ENCODE measurements at regions not wholly inside any gene's neighbourhood (a gene's known extent, or its start where the extent isn't known, plus 50 kb on each side); places are given as distances from the start of the nearest gene placed in this dataset.

DNA sequence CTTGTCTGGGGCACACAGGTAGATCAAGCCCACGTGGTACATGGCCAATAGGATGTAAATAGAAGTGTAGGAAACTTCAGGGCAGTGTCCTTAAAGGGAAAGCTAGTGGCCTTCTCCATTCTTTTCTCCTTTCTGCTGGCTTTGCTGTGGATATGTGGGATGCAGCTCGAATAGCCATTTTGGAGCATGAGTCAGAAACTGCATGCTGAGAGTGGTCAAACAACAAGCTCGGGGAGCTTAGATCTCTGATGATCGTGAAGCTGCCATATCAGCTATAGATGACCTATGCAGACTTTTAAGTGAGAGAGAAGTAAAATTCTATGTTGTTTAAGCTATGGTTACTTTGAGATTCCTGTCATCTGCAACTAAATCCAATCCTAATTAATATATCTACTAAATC, 241.3 kb upstream of the DAAM1 start:
- TF ChIP-seq, protein P1, sequence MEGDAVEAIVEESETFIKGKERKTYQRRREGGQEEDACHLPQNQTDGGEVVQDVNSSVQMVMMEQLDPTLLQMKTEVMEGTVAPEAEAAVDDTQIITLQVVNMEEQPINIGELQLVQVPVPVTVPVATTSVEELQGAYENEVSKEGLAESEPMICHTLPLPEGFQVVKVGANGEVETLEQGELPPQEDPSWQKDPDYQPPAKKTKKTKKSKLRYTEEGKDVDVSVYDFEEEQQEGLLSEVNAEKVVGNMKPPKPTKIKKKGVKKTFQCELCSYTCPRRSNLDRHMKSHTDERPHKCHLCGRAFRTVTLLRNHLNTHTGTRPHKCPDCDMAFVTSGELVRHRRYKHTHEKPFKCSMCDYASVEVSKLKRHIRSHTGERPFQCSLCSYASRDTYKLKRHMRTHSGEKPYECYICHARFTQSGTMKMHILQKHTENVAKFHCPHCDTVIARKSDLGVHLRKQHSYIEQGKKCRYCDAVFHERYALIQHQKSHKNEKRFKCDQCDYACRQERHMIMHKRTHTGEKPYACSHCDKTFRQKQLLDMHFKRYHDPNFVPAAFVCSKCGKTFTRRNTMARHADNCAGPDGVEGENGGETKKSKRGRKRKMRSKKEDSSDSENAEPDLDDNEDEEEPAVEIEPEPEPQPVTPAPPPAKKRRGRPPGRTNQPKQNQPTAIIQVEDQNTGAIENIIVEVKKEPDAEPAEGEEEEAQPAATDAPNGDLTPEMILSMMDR (IDR thresholded peaks at IDR 0.05), result no peak
- TF ChIP-seq EZH2 (IDR thresholded peaks at IDR 0.05; ENCODE audit: borderline replicate concordance, insufficient read depth, low read depth, low read length, poor library complexity, severe bottlenecking), result no peak

All from B cell (primary cell).